Ishikawa (cell line): ENCODE measurements at regions not wholly inside any gene's neighbourhood (a gene's known extent, or its start where the extent isn't known, plus 50 kb on each side); places are given as distances from the start of the nearest gene placed in this dataset.

Source experiments
- CEBPB ChIP-seq: IDR thresholded peaks from 2 replicates; pipeline ENCODE4 v1.6.1; 2012
- CREB1 ChIP-seq: IDR thresholded peaks from 2 replicates; pipeline ENCODE4 v1.6.1; 2012; ENCODE audit warnings: low read depth
- EGR1 ChIP-seq: IDR thresholded peaks from 2 replicates; pipeline ENCODE4 v1.6.1; 2012
- EP300 ChIP-seq: IDR thresholded peaks from 2 replicates; pipeline ENCODE4 v1.6.1; 2012; ENCODE audit warnings: borderline replicate concordance
- FOXM1 ChIP-seq: IDR thresholded peaks from 2 replicates; pipeline ENCODE4 v1.6.1; 2012; ENCODE audit warnings: low read depth, borderline replicate concordance
- MAX ChIP-seq: IDR thresholded peaks from 2 replicates; pipeline ENCODE4 v1.6.1; 2012
- NFIC ChIP-seq: IDR thresholded peaks from 2 replicates; pipeline ENCODE4 v1.6.1; 2012
- RAD21 ChIP-seq: IDR thresholded peaks from 2 replicates; pipeline ENCODE4 v1.6.1; 2012; ENCODE audit warnings: low read depth
- REST ChIP-seq: IDR thresholded peaks from 2 replicates; pipeline ENCODE4 v1.6.1; 2012; ENCODE audit warnings: low read depth, mild to moderate bottlenecking
- TAF1 ChIP-seq: IDR thresholded peaks from 2 replicates; pipeline ENCODE4 v1.6.1; 2012; ENCODE audit warnings: low read depth, mild to moderate bottlenecking
- TCF12 ChIP-seq: IDR thresholded peaks from 2 replicates; pipeline ENCODE4 v1.6.1; 2012; ENCODE audit warnings: low read depth
- TEAD4 ChIP-seq: IDR thresholded peaks from 2 replicates; pipeline ENCODE4 v1.6.1; 2012
- USF1 ChIP-seq: IDR thresholded peaks from 2 replicates; pipeline ENCODE4 v1.6.1; 2012
- YY1 ChIP-seq: IDR thresholded peaks from 2 replicates; pipeline ENCODE4 v1.6.1; 2012; ENCODE audit warnings: low read depth
- ZBTB7A ChIP-seq: IDR thresholded peaks from 2 replicates; pipeline ENCODE4 v1.6.1; 2012; ENCODE audit warnings: low read depth

GRCh38 chr6:96704713-96705112 lies 132.6 kb downstream of the GPR63 start:
- TF ChIP-seq TAF1: no peak
- no peak for TF ChIP-seq REST
- no peak for TF ChIP-seq ZBTB7A
- TF ChIP-seq MAX: no peak
- TF ChIP-seq USF1: no peak
- TF ChIP-seq NFIC: no peak
- TF ChIP-seq RAD21: no peak
- TF ChIP-seq FOXM1: no peak
- no peak for TF ChIP-seq YY1
- TF ChIP-seq EP300: no peak
- TF ChIP-seq TEAD4: no peak
- no peak for TF ChIP-seq CEBPB
- TF ChIP-seq EGR1: no peak
- no peak for TF ChIP-seq CREB1
- no peak for TF ChIP-seq TCF12

- no peak for TF ChIP-seq ZBTB7A
- TF ChIP-seq CREB1: no peak
- no peak for TF ChIP-seq EP300
- TF ChIP-seq RAD21: no peak
- TF ChIP-seq NFIC: no peak
- no peak for TF ChIP-seq USF1
- TF ChIP-seq EGR1: no peak
- no peak for TF ChIP-seq YY1
- TF ChIP-seq CEBPB: no peak
- no peak for TF ChIP-seq MAX
- no peak for TF ChIP-seq FOXM1
- no peak for TF ChIP-seq TCF12
- TF ChIP-seq TEAD4: no peak
- TF ChIP-seq REST: no peak
Measured at GRCh38 chr6:96702626-96703025, 134.7 kb downstream of the GPR63 start.

- TF ChIP-seq EP300: no peak
- no peak for TF ChIP-seq RAD21
- no peak for TF ChIP-seq REST
- no peak for TF ChIP-seq NFIC
- no peak for TF ChIP-seq USF1
- no peak for TF ChIP-seq YY1
- TF ChIP-seq TCF12: no peak
- TF ChIP-seq TEAD4: no peak
- TF ChIP-seq FOXM1: no peak
- no peak for TF ChIP-seq TAF1
- no peak for TF ChIP-seq EGR1
- TF ChIP-seq CREB1: no peak
- TF ChIP-seq CEBPB: no peak
- no peak for TF ChIP-seq MAX
- no peak for TF ChIP-seq ZBTB7A
Measured at GRCh38 chr6:96700915-96701314, 136.4 kb downstream of the GPR63 start.

- TF ChIP-seq EGR1 (no peak), TAF1 (no peak), MAX (no peak), FOXM1 (no peak), CEBPB (no peak)
Measured at GRCh38 chr6:96687121-96687520, 124.2 kb downstream of the FHL5 start.
